HUES64 (cell line): ENCODE measurements at regions not wholly inside any gene's neighbourhood (a gene's known extent, or its start where the extent isn't known, plus 50 kb on each side); places are given as distances from the start of the nearest gene placed in this dataset.

Experiments
- H3K27ac ChIP-seq: 2 replicates; pipeline ENCODE4 v1.7.0; 2013; ENCODE audit warnings: low read depth, low read length, inconsistent platforms
- H3K27me3 ChIP-seq: 2 replicates; pipeline ENCODE4 v1.6.1; 2013; ENCODE audit warnings: mild to moderate bottlenecking, low read length; ENCODE audit not compliant: insufficient read depth
- H3K36me3 ChIP-seq: 2 replicates; pipeline ENCODE4 v1.6.1; 2013; ENCODE audit warnings: mild to moderate bottlenecking, low read length; ENCODE audit not compliant: insufficient read depth
- H3K4me1 ChIP-seq: 2 replicates; pipeline ENCODE4 v1.6.1; 2013; ENCODE audit warnings: mild to moderate bottlenecking, low read length, moderate library complexity; ENCODE audit not compliant: insufficient read depth
- H3K4me3 ChIP-seq: 2 replicates; pipeline ENCODE4 v1.5.1; 2013; ENCODE audit warnings: mild to moderate bottlenecking, low read length, moderate library complexity
- H3K9ac ChIP-seq: 2 replicates; pipeline ENCODE4 v1.6.1; 2013; ENCODE audit warnings: mild to moderate bottlenecking, low read depth, low read length
- H3K9me3 ChIP-seq: 2 replicates; pipeline ENCODE4 v1.6.1; 2013; ENCODE audit warnings: low read depth, low read length; ENCODE audit not compliant: insufficient read depth
- WGBS: fragments of 150-250, 120-280 bp; methylation state at CpG from one replicate; pipeline ENCODE4 v1.1.7; 2013; ENCODE audit warnings: missing lambda C conversion rate; 5-methylcytosine and 5-hydroxymethylcytosine counted together

DNA sequence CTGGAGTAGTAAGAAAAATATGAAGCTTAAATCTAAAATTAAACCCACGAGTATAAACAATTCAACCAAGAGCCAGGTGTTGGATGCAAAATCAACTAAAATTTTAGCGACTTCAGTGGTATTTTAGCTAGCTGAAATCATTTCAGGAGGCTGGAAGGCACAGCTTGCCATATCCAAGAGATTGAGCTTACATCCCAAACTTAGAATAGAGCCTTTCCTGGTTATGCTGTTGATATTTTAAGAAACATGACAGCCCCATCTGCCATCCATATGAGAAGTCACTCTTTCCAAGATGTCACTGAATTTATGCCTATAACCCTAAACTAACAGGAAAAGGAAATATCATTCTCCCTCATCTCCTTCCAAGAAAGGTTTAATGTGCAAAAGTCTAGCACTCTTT lies 334.0 kb downstream of the KCNA4 start:
- Histone ChIP-seq H3K9ac (no peak overlapping the region), H3K36me3 (no peaks in the 10 kb centered on the region), H3K9me3 (no peaks in the 10 kb centered on the region), H3K27me3 (no peaks in the 10 kb centered on the region), H3K4me3 (no peak overlapping the region), H3K27ac (no peak overlapping the region), H3K4me1 (no peaks in the 10 kb centered on the region)
- 89% methylated on average over 2 of the region's 2 CpGs for WGBS

DNA sequence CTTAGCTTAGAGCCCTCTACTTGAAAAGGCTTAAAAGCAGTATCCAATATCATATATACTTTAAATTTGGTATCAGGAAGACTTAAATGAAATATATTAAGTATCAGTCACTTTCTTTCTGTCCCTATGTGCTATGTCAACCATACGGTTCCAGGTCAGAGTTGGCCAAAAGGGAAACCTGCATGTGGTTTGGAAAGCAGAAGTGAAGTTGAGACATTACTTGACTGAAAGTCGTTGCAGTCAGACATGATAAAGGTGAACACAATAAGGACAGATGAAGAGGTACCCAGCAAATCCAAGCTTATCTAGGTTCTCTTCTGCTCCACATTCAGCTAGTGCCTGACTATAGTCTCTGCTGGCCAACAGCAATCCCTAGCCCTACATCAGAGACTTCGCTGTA lies 336.8 kb downstream of the KCNA4 start:
- no peak overlapping the region for H3K27ac ChIP-seq
- WGBS, result 96% methylated on average over 3 of the region's 3 CpGs
- no peaks in the 10 kb centered on the region for H3K36me3 ChIP-seq
- H3K9me3 ChIP-seq, result no peaks in the 10 kb centered on the region
- no peak overlapping the region for H3K4me3 ChIP-seq
- H3K9ac ChIP-seq, result no peak overlapping the region
- no peaks in the 10 kb centered on the region for H3K27me3 ChIP-seq
- no peaks in the 10 kb centered on the region for H3K4me1 ChIP-seq

DNA sequence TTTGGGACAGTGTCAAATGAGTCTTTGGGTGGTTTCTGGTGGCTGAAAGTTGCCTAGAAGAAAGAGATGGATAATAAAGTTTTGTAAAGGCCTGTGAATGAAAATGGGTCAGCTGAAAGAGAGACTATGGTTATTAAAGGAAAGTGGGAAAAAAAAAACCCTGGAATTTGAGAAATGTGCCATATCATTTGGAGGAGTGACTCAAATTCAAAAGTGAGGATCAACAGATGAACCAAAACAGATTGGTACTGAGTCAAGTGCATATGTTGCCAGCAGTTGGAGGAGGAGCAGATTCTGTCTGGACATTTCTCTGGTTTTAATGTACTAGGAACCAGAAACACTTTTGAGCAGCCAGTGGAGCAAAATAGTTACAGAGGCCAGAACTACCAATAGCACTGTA lies 339.8 kb downstream of the KCNA4 start:
- H3K9ac ChIP-seq, result no peak overlapping the region
- H3K27me3 ChIP-seq, result no peaks in the 10 kb centered on the region
- H3K36me3 ChIP-seq, result no peaks in the 10 kb centered on the region
- no peaks in the 10 kb centered on the region for H3K9me3 ChIP-seq
- no peak overlapping the region for H3K27ac ChIP-seq
- H3K4me1 ChIP-seq, result no peaks in the 10 kb centered on the region
- no peak overlapping the region for H3K4me3 ChIP-seq

DNA sequence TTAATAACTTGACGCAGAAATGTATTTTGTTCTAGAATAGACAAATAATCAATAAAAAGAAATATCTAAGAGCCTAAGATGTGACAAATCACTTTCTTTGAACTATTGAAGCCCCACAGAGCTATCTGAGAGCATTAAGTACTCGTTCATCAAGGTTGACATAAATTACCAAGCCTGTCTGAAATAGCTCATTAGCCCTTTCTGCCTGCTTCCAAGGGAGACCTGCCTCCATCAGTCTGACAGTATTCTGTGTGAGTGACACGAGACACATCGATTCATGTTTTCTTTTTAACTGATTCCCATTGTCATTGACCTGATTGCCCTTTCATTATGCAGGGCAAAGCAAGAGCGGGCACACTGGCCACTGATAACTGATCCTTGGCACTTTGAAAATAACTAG lies 347.5 kb downstream of the KCNA4 start:
- Histone ChIP-seq H3K9ac (no peak overlapping the region), H3K9me3 (no peaks in the 10 kb centered on the region), H3K27me3 (no peaks in the 10 kb centered on the region), H3K27ac (no peak overlapping the region), H3K4me3 (no peak overlapping the region), H3K4me1 (no peaks in the 10 kb centered on the region), H3K36me3 (no peaks in the 10 kb centered on the region)
- WGBS, result 91% methylated on average over 4 of the region's 5 CpGs

DNA sequence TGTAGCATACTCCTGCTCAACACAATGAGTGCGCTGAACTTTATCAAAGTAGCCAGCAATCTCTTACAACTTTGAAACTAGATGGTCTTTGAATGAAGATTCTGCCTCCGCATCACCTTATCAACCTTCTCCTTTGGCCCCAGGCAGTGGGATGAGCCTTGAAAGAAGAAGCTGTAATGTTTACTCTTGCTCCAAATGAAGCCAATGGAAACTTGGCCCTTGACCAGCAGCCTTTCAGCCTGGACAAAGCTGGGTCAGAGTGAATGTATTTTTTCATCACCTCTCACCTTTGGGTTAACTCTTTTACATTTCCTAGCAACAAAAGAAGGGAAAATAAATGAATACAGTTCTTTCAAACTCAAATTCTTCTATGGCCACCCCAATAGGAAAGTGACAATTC lies 359.1 kb downstream of the KCNA4 start:
- H3K9ac ChIP-seq, result no peak overlapping the region
- H3K4me1 ChIP-seq, result no peaks in the 10 kb centered on the region
- H3K9me3 ChIP-seq, result no peaks in the 10 kb centered on the region
- H3K36me3 ChIP-seq, result no peaks in the 10 kb centered on the region
- H3K27ac ChIP-seq, result no peak overlapping the region
- no peak overlapping the region for H3K4me3 ChIP-seq
- no peaks in the 10 kb centered on the region for H3K27me3 ChIP-seq
- 100% methylated on average over 2 of the region's 2 CpGs for WGBS

DNA sequence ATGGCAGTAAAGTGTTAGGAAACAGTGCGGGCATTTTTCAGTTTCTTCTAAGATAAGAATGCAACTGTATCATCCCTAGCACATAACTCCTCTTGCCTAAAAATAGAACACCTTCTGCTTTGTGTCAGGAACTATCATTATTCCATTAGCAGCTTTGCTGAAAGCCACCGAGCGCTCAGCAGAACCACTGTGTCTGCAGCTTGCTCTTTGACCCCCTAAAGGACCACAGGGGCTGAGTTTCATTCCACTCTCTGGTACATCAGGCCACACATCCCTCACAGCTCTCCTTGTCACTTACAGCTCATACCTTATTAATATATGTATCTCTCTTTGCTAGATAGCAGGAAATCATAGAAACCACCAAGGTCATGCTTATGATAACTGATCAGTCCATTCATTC lies 360.2 kb downstream of the KCNA4 start:
- H3K4me1 ChIP-seq, result no peaks in the 10 kb centered on the region
- no peaks in the 10 kb centered on the region for H3K36me3 ChIP-seq
- no peaks in the 10 kb centered on the region for H3K27me3 ChIP-seq
- no peak overlapping the region for H3K9ac ChIP-seq
- 89% methylated on average over 3 of the region's 3 CpGs for WGBS
- no peak overlapping the region for H3K4me3 ChIP-seq
- no peaks in the 10 kb centered on the region for H3K9me3 ChIP-seq
- H3K27ac ChIP-seq, result no peak overlapping the region

DNA sequence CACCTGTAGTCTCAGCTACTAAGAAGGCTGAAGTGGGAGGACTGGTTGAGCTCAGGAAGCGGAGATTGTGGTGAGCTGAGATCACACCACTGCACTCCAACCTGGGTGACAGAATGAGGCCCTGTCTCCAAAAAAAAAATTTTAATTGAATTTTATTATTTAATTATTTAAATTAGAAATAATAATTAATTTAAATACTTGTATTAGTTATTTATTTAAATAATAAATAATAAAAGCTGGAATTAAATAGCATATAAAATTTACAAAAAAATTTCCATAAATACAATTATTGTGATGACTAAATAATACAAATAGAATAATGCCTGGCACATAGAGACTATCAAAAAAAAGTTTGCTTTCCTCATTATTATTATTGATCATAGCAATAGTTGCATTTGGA lies 371.5 kb downstream of the KCNA4 start:
- no peaks in the 10 kb centered on the region for H3K36me3 ChIP-seq
- no peaks in the 10 kb centered on the region for H3K9me3 ChIP-seq
- no peaks in the 10 kb centered on the region for H3K4me1 ChIP-seq
- no peak overlapping the region for H3K27ac ChIP-seq
- H3K9ac ChIP-seq, result no peak overlapping the region
- H3K27me3 ChIP-seq, result no peaks in the 10 kb centered on the region
- WGBS, result 100% methylated on average over 1 of the region's 1 CpG
- no peak overlapping the region for H3K4me3 ChIP-seq

DNA sequence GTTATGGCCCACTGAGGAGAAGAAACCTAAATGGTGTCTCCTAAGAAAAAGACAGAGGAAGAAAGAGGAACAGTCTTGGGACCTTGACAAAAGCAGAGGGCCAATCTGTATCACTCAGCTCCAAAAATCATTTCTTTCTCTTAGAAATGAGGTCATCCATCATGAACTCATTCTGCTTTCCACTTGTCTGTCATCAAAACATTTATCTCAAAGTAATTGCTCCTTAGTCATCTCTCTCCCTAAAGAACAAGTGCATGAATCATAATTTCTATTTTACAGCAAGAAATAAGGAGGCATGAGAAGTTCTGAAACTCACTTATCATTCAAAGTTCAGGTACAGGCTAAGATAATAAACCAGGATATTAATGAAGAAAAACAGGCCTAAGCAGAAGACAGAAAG lies 375.6 kb downstream of the KCNA4 start:
- H3K9ac ChIP-seq, result no peak overlapping the region
- no peaks in the 10 kb centered on the region for H3K36me3 ChIP-seq
- H3K27me3 ChIP-seq, result no peaks in the 10 kb centered on the region
- H3K4me1 ChIP-seq, result no peaks in the 10 kb centered on the region
- no peak overlapping the region for H3K4me3 ChIP-seq
- no peaks in the 10 kb centered on the region for H3K9me3 ChIP-seq
- no peak overlapping the region for H3K27ac ChIP-seq

DNA sequence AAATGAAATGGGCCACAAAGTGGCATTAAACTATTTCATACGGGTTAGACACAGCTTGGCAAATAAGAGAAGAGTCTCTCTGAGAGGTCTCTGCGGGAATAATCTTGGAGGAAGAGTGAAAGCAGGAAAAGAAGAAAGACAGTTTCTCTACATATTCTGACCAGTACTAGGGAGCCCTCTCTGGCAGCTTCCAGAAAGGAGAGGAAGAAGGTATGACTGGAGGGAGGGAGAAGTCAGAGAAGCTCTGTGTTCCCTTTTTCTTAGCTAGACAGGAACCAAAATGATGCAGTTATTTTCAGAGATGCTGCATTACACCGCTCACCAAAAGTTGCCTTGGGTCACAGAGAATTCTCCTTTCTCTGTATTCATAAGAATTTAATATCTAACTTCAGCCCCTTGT lies 382.1 kb downstream of the KCNA4 start:
- Histone ChIP-seq H3K27me3 (no peaks in the 10 kb centered on the region), H3K9me3 (no peaks in the 10 kb centered on the region), H3K36me3 (no peaks in the 10 kb centered on the region), H3K27ac (no peak overlapping the region), H3K4me3 (no peak overlapping the region), H3K9ac (no peak overlapping the region), H3K4me1 (no peaks in the 10 kb centered on the region)
- 94% methylated on average over 3 of the region's 3 CpGs for WGBS

DNA sequence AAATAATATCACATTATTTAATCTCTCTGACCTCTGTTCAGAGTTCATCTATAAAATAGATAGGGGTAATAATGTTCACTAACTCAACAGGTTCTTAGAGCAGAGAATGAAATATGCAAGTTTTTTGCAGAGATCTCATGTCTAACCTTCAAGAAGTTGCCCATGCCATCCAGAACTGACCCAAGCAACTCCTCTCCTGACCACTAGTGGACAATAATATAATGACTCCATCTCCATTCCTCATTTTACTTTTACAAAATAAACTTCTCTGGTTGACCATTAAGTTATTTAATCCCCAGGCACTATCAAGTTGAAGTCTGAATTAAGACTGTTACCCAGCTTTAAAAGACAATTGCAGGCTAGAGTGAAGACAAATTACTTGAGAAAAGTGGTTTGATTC lies 382.6 kb downstream of the KCNA4 start:
- Histone ChIP-seq H3K4me1 (no peaks in the 10 kb centered on the region), H3K9ac (no peak overlapping the region), H3K36me3 (no peaks in the 10 kb centered on the region), H3K9me3 (no peaks in the 10 kb centered on the region), H3K4me3 (no peak overlapping the region), H3K27me3 (no peaks in the 10 kb centered on the region), H3K27ac (no peak overlapping the region)

DNA sequence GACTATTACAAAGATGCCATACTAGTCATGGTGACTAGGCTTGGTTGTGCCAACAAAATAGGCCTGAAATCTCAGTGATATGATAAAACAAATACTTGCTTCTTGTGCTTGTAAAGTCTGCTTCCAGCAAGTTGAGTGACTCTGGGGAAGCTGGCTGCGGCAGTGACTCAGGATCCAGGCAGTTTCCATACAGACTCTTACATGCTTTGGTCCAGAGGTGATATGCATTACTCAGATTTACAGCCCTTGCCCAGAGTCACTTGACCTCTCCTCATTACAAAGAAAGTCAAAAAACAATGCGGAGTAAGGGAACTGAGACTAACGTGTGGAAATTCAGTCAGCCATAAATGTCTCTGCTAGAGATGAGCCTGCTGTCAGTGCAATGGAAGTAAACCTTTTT lies 387.5 kb downstream of the KCNA4 start:
- WGBS, result 86% methylated on average over 3 of the region's 3 CpGs
- no peaks in the 10 kb centered on the region for H3K27me3 ChIP-seq
- H3K9ac ChIP-seq, result no peak overlapping the region
- H3K9me3 ChIP-seq, result no peaks in the 10 kb centered on the region
- H3K36me3 ChIP-seq, result no peaks in the 10 kb centered on the region
- H3K27ac ChIP-seq, result no peak overlapping the region
- peaks cover 13% of the 10 kb centered on the region; the same call in 1 of the 2 replicates for H3K4me1 ChIP-seq
- no peak overlapping the region for H3K4me3 ChIP-seq

DNA sequence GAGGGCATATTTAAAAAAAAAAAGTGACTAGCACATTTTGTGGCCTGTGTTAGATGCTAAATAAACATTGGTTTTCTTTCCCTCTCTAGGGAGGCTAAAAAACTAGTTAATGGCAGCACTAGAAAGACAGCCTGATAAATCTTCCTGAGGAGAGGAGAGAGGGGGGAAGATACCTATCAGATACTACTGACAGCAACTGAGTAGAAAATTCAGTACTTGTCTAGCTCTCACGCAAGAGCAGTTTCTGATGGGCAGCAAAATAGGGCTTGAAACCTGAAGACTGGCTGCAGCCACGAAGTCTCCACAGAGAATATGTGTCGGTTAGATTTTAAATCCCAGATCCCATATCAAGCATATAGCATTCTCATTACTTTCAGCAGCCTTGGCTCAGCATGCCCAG lies 388.2 kb downstream of the KCNA4 start:
- Histone ChIP-seq H3K4me3 (no peak overlapping the region), H3K4me1 (peaks cover 19% of the 10 kb centered on the region), H3K36me3 (no peaks in the 10 kb centered on the region), H3K9me3 (no peaks in the 10 kb centered on the region), H3K9ac (no peak overlapping the region), H3K27me3 (no peaks in the 10 kb centered on the region), H3K27ac (no peak overlapping the region)
- WGBS, result 94% methylated on average over 3 of the region's 3 CpGs
